ENCODE measurements at regions not wholly inside any gene's neighbourhood (a gene's known extent, or its start where the extent isn't known, plus 50 kb on each side); places are given as distances from the start of the nearest gene placed in this dataset.

GRCh38 chr4:59831746-59832145 lies 1368.4 kb upstream of the ADGRL3 start:
- TF ChIP-seq POLR2A (IDR thresholded peaks at IDR 0.05) (no peak), CTCF (IDR thresholded peaks at IDR 0.05) (no peak)
